ENCODE measurements at regions not wholly inside any gene's neighbourhood (a gene's known extent, or its start where the extent isn't known, plus 50 kb on each side); places are given as distances from the start of the nearest gene placed in this dataset.

GRCh38 chr3:59326246-59327024 is 276.6 kb upstream of the CFAP20DC start:
- no peak for DNase-seq

DNA sequence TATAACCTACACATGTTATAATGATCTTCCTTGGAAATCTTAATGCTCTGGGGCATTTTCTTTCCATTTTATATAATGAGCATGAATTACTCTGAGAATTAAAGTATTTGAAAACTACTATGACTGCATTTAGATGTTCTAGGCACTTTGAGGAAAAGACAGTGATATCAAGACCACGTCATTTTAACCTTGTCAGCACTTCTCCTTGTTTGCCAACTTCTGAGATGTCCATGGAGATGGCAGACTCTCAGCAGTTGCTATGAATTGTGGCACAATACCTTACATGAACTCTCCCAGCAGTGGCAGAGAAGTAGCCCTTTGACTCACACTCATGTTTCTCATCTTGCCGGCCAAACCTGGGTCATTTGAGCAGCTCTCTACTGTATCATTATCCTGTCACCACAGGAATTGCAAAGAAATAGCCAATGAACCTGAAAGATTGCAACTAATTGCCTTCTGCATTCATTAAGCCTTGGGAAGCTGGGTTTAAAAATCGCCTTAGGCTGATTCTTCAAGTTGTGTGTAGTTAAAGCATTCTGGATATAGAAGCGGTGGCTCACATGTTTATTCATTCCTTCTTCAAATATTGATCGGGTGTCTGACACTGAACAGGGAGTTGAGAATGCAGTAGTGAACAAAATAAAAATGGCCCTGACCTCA is 272.2 kb upstream of the CFAP20DC start:
- no peak for DNase-seq

DNA sequence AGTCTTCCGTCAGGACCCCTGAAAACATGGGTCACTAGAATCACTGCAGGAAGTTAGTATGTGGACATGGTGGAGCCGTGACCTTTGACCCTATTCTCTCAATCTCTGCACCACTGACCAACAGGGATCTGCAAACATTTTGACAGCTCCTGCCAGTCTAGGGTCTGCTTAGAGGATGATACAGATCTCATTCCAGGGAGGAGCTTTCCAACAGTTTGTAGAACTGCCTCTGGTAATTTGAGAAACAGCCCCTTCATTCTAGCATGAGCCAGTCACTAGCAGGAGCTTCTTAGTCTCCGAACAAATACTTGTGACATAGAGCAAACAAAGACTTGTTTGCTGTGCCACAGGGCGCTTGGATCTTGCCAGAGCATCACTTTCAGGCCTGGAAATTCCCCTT is 270.3 kb upstream of the CFAP20DC start:
- DNase-seq, result no peak

GRCh38 chr3:59319442-59319841 is 269.6 kb upstream of the CFAP20DC start:
- DNase-seq, result no peak

DNA sequence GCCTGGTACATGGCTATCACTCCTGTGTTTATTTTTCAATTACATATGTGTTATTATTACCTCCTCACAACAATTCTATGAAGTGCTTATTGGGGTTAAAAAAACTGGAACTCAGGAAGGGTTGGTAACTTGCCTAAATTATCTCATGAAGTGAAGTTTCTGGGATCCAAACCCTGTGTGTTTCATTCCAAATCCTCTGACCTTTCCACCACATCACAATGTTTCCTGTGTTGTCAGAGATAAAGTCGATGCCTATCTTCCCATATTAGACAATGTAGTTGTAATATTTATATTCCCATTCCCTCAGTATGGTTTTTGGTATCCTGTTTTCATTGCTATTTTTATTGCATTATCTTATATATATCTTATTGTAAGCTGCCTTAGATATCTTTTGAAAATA is 269.1 kb upstream of the CFAP20DC start:
- DNase-seq, result no peak

GRCh38 chr3:59317386-59317785 is 267.6 kb upstream of the CFAP20DC start:
- DNase-seq, result no peak

DNA sequence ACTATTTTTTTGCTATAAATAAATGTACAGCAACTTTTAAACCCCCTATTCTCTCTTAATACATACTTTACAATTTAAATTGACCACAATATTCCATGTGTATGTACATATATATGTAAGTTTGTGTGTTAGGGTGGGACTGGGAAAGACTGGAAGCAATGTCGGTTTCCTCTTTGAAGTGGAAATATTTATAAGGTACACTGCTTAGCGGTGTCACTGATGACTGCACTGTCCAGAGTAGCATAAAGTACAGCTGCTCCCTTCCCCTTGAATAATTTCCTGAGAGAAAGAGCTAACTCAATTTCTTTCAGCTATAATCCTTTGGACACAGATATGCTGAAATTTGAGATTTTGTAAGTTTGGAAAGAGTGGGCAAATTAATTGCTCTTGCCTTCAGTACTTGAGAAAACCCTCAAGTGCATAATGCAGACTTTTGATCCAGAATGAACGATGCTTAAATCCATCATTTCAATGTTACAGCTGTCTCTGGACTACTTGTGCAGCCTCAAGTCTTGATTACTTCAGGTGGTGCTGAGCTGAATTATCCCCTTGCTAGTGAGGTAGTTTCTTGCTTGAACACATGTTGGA is 267.0 kb upstream of the CFAP20DC start:
- DNase-seq, result no peak

- DNase-seq, result peak; percentile 31 to 48
These were observed 263.5 kb upstream of the CFAP20DC start for GRCh38 chr3:59313365-59313764.

GRCh38 chr3:59311231-59311630 is 261.4 kb upstream of the CFAP20DC start:
- DNase-seq, result no peak

GRCh38 chr3:59310736-59311135 is 260.9 kb upstream of the CFAP20DC start:
- no peak for DNase-seq

DNA sequence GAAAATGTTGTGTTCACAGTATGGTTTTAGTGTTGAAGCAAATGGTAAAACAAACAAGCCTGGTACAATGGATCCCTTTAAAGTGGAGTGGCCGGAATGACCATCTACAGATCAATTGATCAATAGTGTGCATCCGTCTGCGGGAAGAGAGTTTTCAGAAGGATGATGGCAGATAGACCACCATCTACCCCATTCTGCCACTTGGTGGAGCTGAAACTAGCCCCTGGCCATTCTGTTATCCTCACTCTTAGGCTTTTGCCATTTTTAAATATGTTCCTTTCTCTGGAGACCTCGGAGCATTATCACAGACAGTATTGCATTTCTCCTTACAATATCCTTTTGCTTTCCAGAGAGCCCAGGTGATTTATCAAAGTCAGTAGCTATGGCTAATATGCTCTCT is 258.9 kb upstream of the CFAP20DC start:
- no peak for DNase-seq

GRCh38 chr3:59308001-59308400 is 258.2 kb upstream of the CFAP20DC start:
- DNase-seq, result no peak

DNA sequence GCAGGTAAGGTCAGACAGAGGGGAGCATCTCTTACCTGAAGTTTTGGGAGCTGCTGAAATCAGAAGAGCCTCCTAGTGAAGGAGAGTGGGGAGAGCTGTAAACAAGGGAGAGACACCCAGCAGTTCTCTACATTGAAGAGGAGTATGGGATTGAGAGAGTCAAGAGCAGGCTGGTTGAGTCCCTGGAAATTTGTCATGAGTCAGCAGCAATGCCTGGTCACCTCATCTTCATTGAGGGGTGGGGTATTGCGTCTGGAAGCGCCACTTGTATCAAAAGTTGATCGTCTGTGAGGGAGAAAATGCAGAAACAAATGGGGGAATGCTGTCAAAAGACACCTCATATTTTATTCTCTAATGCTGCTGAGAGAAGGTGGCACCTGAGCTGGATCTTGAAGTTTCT is 256.6 kb upstream of the CFAP20DC start:
- no peak for DNase-seq

- DNase-seq, result no peak
These were observed 254.5 kb upstream of the CFAP20DC start for GRCh38 chr3:59304296-59304695.

DNA sequence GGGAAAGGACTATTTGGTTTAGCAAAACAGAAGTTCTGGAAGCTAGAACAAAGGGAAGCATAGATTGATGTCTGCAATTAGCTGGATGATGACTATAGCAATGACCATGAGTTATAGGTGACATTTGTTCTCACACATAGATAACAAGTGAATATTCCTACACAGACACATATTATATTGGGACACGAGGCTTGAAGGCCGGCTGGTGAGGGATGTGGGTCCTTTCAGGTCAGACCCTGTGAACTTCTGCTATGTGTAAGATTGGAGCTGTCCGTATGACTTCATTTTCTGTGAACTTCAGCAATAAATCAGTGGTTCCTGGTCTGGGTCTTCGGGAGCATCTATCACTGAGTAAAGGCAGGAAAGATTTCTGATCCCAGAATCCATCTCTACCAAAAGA is 253.6 kb upstream of the CFAP20DC start:
- no peak for DNase-seq

GRCh38 chr3:59302442-59302841 is 252.6 kb upstream of the CFAP20DC start:
- no peak for DNase-seq

- DNase-seq, result peak; percentile 88 to 94
These were observed 250.9 kb upstream of the CFAP20DC start for GRCh38 chr3:59300733-59301132.

GRCh38 chr3:59299561-59299960 is 249.7 kb upstream of the CFAP20DC start:
- no peak for DNase-seq

DNA sequence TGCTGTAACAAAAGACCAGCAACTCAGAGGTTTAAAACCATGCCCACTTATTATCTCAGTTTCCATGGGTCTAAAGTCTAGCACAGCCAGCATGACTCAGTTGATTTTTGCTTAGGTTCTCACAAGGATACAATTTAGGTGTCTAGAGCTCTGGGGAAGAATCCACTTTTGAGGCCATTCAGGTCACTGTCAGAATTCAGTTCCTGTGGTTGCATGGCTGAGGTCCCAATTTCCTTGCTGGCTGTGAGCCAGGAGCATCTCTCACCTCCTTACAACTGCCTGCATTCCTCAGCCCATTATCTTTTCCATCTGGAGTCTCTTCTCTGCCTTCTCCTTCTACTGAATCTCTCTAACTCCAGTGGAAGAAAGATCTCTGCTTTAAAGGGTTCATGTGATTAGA is 240.5 kb upstream of the CFAP20DC start:
- no peak for DNase-seq

GRCh38 chr3:59289831-59290230 is 240.0 kb upstream of the CFAP20DC start:
- no peak for DNase-seq

GRCh38 chr3:59288951-59289350 is 239.1 kb upstream of the CFAP20DC start:
- DNase-seq, result no peak

DNA sequence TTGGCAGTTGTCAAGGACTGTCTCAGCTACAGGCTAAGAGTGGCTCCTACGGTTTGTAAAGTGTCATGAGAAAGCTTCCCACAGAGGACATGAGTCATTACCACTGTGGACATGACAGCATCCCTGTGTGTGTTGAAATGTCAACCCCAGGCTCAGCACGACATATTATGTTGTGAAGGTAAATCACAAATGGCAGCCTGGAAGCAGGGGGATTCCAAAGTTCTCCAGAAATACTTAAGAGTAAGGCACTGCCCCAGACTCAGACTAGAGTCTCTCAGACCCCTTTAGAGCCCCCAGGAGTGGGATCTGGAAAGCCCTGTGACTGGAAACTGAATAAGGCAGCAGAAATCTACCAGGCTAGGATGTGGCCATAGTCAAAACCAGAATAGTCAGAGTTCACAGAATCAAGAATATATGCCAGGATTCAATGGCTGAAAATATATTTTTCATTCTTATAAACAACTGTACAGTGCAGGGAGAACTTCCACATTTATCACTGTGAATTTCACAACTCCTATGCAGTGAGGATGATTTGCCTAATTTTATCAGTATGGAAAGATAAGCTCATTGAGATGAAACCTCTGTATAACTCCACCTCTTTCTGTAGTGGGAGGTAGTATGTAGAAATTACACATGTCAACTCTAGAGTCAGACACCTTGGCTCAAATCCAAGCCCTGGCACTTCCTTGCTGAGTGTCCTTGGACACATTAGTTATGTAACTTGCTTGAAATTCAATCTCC is 237.1 kb upstream of the CFAP20DC start:
- peak; percentile 91 to 96 for DNase-seq

GRCh38 chr3:59285560-59285959 is 235.7 kb upstream of the CFAP20DC start:
- DNase-seq, result no peak

All from inflammatory macrophage (primary cell).